ENCODE measurements at regions not wholly inside any gene's neighbourhood (a gene's known extent, or its start where the extent isn't known, plus 50 kb on each side); places are given as distances from the start of the nearest gene placed in this dataset.
"Not testable (repeated sequence)": the region's sequence is repeated elsewhere in the genome, so short reads cannot be mapped to it uniquely, and the experiment has no call there.

- DNase-seq (ENCODE audit: low spot score) = no peak
- H3K36me3 Mint-ChIP-seq (ENCODE audit: low read depth) = no peaks in the 10 kb centered on the region
- intact Hi-C loops (cut with micrococcal nuclease) = no loop called here
- H3K27ac Mint-ChIP-seq = no peak overlapping the region
- H3K27me3 Mint-ChIP-seq (ENCODE audit: insufficient read depth) = no peaks in the 10 kb centered on the region
- no peak overlapping the region for H3K4me3 Mint-ChIP-seq
- no peaks in the 10 kb centered on the region for H3K4me1 Mint-ChIP-seq (ENCODE audit: low read depth)
- no peaks in the 10 kb centered on the region for H3K9me3 Mint-ChIP-seq
Observed at GRCh38 chr18:34525244-34525643, 184.9 kb upstream of the DTNA start.

DNA sequence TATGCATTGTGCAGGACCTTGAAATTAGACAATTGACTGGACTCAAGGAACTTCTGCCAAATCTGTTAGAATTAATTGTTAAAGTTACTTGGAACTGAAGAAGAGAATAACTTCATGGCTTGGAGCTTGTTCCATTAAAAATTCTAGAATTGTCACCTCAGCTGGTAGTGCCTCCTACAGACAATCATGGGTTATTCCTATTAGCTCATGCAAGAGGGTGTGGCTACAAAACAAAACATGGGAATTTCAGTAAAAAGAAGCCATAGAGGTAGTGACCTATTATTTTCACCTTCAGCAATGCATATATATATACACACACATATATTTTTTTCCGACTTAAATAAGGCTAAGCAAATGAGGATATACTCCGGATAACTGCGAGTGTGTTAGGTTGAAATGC is 181.9 kb upstream of the DTNA start:
- no peaks in the 10 kb centered on the region for H3K36me3 Mint-ChIP-seq (ENCODE audit: low read depth)
- no peak overlapping the region for H3K4me3 Mint-ChIP-seq
- no peaks in the 10 kb centered on the region for H3K9me3 Mint-ChIP-seq
- H3K27me3 Mint-ChIP-seq (ENCODE audit: insufficient read depth) = no peaks in the 10 kb centered on the region
- intact Hi-C loops (cut with micrococcal nuclease) = no loop called here
- no peak for DNase-seq (ENCODE audit: low spot score)
- H3K4me1 Mint-ChIP-seq (ENCODE audit: low read depth) = no peaks in the 10 kb centered on the region
- H3K27ac Mint-ChIP-seq = no peak overlapping the region

GRCh38 chr18:34529358-34530335 is 180.5 kb upstream of the DTNA start:
- DNase-seq (ENCODE audit: low spot score) = no peak
- intact Hi-C loops (cut with micrococcal nuclease) = no loop called here
- Mint-ChIP-seq H3K27ac (no peak overlapping the region), H3K36me3 (ENCODE audit: low read depth) (no peaks in the 10 kb centered on the region), H3K27me3 (ENCODE audit: insufficient read depth) (no peaks in the 10 kb centered on the region), H3K4me3 (no peak overlapping the region), H3K4me1 (ENCODE audit: low read depth) (no peaks in the 10 kb centered on the region), H3K9me3 (no peaks in the 10 kb centered on the region)

DNA sequence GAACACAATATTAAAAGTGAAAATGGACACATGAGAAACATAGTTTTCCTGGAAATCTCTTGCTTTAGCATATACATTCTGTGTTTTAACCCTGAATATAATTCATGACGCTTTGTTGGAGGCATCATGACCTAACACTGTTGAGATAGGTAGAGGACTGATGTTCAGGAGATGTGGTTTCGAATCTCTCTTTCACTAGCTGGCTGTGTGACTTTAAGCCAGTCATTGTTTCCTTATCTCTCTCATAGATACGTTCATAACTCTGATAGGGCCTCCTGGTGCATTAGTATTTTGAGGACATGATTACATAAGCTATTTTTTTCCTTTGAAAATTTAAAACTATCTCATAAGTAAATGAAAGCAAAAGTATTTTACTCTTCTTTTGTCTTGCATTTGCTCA is 179.0 kb upstream of the DTNA start:
- H3K27me3 Mint-ChIP-seq (ENCODE audit: insufficient read depth) = no peaks in the 10 kb centered on the region
- no peaks in the 10 kb centered on the region for H3K36me3 Mint-ChIP-seq (ENCODE audit: low read depth)
- H3K9me3 Mint-ChIP-seq = no peaks in the 10 kb centered on the region
- H3K27ac Mint-ChIP-seq = no peak overlapping the region
- no peak overlapping the region for H3K4me3 Mint-ChIP-seq
- no peak for DNase-seq (ENCODE audit: low spot score)
- H3K4me1 Mint-ChIP-seq (ENCODE audit: low read depth) = no peaks in the 10 kb centered on the region
- intact Hi-C loops (cut with micrococcal nuclease) = no loop called here

GRCh38 chr18:34534642-34535041 is 175.5 kb upstream of the DTNA start:
- H3K36me3 Mint-ChIP-seq (ENCODE audit: low read depth); H3K27ac Mint-ChIP-seq; H3K27me3 Mint-ChIP-seq (ENCODE audit: insufficient read depth); H3K9me3 Mint-ChIP-seq; H3K4me3 Mint-ChIP-seq; DNase-seq (ENCODE audit: low spot score); intact Hi-C loops (cut with micrococcal nuclease); H3K4me1 Mint-ChIP-seq (ENCODE audit: low read depth): not testable (repeated sequence)

GRCh38 chr18:34540897-34541296 is 169.2 kb upstream of the DTNA start:
- intact Hi-C loops (cut with micrococcal nuclease) = no loop called here
- H3K4me3 Mint-ChIP-seq = no peak overlapping the region
- no peak for DNase-seq (ENCODE audit: low spot score)
- H3K36me3 Mint-ChIP-seq (ENCODE audit: low read depth) = no peaks in the 10 kb centered on the region
- H3K27ac Mint-ChIP-seq = no peak overlapping the region
- H3K27me3 Mint-ChIP-seq (ENCODE audit: insufficient read depth) = no peaks in the 10 kb centered on the region
- H3K9me3 Mint-ChIP-seq = no peaks in the 10 kb centered on the region
- no peaks in the 10 kb centered on the region for H3K4me1 Mint-ChIP-seq (ENCODE audit: low read depth)

DNA sequence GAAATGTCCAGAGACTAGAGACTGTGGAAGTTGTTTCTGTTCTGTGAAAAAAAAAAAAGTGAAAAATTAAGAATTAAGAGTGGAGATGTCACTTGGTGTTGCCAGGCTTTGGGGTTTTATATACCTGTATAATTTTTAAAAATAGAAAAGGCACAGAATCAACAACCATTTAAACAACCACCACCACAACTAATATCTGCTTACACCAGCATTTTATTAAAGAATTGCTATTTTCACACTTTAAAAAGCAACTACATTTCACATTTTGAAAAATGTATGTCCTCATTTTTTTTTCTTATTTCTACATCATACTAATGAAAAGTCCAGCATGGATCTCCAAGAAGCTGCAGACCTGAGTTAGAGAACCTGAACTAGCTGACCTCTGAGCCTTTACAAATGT is 167.5 kb upstream of the DTNA start:
- Mint-ChIP-seq H3K36me3 (ENCODE audit: low read depth) (no peaks in the 10 kb centered on the region), H3K27ac (no peak overlapping the region), H3K27me3 (ENCODE audit: insufficient read depth) (no peaks in the 10 kb centered on the region), H3K4me1 (ENCODE audit: low read depth) (no peaks in the 10 kb centered on the region), H3K4me3 (no peak overlapping the region), H3K9me3 (no peaks in the 10 kb centered on the region)
- DNase-seq (ENCODE audit: low spot score) = no peak
- intact Hi-C loops (cut with micrococcal nuclease) = no loop called here

DNA sequence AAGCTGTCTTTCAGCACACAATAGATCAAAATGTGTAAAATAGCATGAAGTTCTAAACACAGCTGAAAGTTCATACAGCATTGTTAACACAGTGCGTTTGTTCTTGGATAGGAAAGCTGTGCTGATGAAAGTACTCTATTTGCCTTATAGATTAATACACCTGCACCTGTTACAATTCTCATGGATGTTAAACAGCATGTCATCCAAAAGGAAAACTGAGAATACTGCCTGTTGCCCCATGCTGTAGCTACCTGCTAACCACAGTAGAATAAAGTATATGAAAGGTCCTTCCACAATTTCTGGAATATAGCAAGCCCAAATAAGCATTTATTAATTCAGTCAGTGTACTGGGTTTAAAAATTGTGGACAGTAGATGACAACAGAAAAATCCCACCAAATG is 166.7 kb upstream of the DTNA start:
- Mint-ChIP-seq H3K9me3 (no peaks in the 10 kb centered on the region), H3K27me3 (ENCODE audit: insufficient read depth) (no peaks in the 10 kb centered on the region), H3K27ac (no peak overlapping the region), H3K36me3 (ENCODE audit: low read depth) (no peaks in the 10 kb centered on the region), H3K4me3 (no peak overlapping the region), H3K4me1 (ENCODE audit: low read depth) (no peaks in the 10 kb centered on the region)
- intact Hi-C loops (cut with micrococcal nuclease) = no loop called here
- no peak for DNase-seq (ENCODE audit: low spot score)

DNA sequence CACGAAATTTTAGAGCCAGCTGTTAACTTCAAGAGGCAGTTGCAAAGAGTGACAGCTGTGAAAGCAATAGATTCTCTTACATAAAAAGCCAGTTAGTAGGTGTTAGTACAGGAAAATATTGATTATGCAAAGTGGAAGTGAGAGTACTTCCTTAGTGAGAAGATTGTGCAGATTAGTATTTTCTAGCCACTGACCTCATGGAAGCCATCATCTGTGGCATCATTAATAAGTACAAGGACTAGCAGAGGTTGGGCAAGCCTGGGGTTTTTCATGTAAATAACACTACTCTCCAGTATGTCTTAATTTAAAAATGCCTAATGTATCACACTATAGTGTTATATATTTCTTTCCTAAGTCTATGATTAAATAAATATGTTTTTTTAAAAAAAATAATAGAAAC is 166.2 kb upstream of the DTNA start:
- intact Hi-C loops (cut with micrococcal nuclease) = no loop called here
- Mint-ChIP-seq H3K4me1 (ENCODE audit: low read depth) (no peaks in the 10 kb centered on the region), H3K27me3 (ENCODE audit: insufficient read depth) (no peaks in the 10 kb centered on the region), H3K9me3 (no peaks in the 10 kb centered on the region), H3K4me3 (no peak overlapping the region), H3K27ac (no peak overlapping the region), H3K36me3 (ENCODE audit: low read depth) (no peaks in the 10 kb centered on the region)
- DNase-seq (ENCODE audit: low spot score) = no peak

- Mint-ChIP-seq H3K4me1 (ENCODE audit: low read depth) (no peaks in the 10 kb centered on the region), H3K4me3 (no peak overlapping the region), H3K27me3 (ENCODE audit: insufficient read depth) (no peaks in the 10 kb centered on the region), H3K36me3 (ENCODE audit: low read depth) (no peaks in the 10 kb centered on the region), H3K9me3 (no peaks in the 10 kb centered on the region), H3K27ac (no peak overlapping the region)
- no peak for DNase-seq (ENCODE audit: low spot score)
- intact Hi-C loops (cut with micrococcal nuclease) = no loop called here
Observed at GRCh38 chr18:34544930-34545329, 165.2 kb upstream of the DTNA start.

DNA sequence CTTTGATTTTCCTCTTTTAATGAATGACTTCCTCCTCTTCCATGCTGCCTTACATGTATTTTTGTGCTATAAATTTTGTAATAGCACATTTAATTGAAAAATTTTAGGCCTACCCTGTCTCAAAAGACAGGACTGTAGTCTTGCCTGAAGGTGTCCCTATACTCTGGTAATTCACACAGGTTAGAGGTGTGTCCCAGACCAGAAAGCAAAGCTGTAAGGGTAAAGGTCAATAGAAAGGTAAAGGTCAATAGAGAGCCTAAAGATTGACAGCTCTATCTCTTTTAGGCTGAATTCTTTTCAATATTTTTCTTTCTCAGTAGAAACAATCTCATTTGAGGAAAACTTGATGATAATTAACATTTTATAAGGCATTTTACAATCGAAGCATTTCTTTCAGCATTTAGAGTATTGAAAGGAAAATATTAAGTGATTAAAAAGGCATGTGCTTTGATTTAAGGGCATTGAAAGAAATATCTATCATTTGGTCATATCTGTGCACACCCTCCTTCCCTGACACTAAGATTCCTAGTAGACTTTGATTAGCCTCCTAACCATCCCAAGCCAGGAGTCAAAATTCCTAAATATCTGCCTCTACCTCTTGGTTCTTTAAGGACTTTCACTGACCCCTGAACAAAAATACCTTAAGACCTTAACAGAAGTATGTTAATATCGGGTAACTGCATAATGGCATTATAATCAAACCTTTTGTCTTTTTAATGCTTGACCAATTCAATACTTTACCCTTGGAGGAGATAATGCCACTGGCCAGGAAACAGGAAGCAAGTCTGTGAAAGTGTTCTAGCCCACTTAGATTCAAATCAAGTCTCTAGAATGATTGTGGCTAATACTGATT is 161.8 kb upstream of the DTNA start:
- Mint-ChIP-seq H3K9me3 (no peaks in the 10 kb centered on the region), H3K4me3 (no peak overlapping the region), H3K27ac (no peak overlapping the region), H3K4me1 (ENCODE audit: low read depth) (no peaks in the 10 kb centered on the region), H3K36me3 (ENCODE audit: low read depth) (no peaks in the 10 kb centered on the region), H3K27me3 (ENCODE audit: insufficient read depth) (no peaks in the 10 kb centered on the region)
- intact Hi-C loops (cut with micrococcal nuclease) = no loop called here
- no peak for DNase-seq (ENCODE audit: low spot score)

DNA sequence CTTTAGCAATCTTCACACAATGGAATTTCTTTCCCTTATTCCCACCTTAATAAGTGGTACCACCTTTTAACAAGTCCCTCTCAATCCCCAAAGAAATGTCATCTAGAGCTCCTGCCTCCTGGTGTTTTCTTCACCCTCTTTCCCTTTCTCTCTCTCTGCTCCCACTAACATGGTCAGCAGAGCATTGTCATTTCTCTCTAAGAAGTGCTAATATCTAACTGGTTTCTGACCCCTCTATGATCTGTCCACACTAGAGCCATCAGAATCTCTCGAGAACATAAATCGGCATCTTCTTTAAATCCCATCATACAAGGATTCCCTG is 161.2 kb upstream of the DTNA start:
- Mint-ChIP-seq H3K36me3 (ENCODE audit: low read depth) (no peaks in the 10 kb centered on the region), H3K27me3 (ENCODE audit: insufficient read depth) (no peaks in the 10 kb centered on the region), H3K4me1 (ENCODE audit: low read depth) (no peaks in the 10 kb centered on the region), H3K27ac (no peak overlapping the region), H3K4me3 (no peak overlapping the region), H3K9me3 (no peaks in the 10 kb centered on the region)
- intact Hi-C loops (cut with micrococcal nuclease) = no loop called here
- no peak for DNase-seq (ENCODE audit: low spot score)

DNA sequence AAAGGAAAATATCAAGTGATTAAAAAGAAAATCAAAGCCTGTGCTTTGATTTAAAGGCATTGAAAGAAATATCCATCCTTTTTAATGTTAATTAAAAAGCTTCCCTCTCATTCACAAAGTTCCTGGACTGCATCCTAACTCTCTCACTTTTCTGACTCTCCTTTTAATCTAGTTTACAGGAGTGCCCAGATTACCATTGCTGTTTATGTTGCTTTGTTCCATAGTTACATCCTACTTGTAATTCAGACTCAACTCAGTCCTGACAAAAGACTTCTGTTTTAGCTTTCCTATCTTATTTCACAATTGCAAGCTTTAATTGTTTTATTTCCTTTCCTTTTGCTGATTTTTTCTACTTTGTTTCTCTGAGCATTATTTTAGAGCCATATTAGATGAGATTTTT is 160.7 kb upstream of the DTNA start:
- Mint-ChIP-seq H3K27me3 (ENCODE audit: insufficient read depth) (no peaks in the 10 kb centered on the region), H3K36me3 (ENCODE audit: low read depth) (no peaks in the 10 kb centered on the region), H3K4me1 (ENCODE audit: low read depth) (no peaks in the 10 kb centered on the region), H3K27ac (no peak overlapping the region), H3K4me3 (no peak overlapping the region), H3K9me3 (no peaks in the 10 kb centered on the region)
- DNase-seq (ENCODE audit: low spot score) = no peak
- intact Hi-C loops (cut with micrococcal nuclease) = no loop called here
